Neural cell (in vitro differentiated cells): ENCODE measurements at regions not wholly inside any gene's neighbourhood (a gene's known extent, or its start where the extent isn't known, plus 50 kb on each side); places are given as distances from the start of the nearest gene placed in this dataset.
"Not testable (repeated sequence)": the region's sequence is repeated elsewhere in the genome, so short reads cannot be mapped to it uniquely, and the experiment has no call there.

Experiments
- H2AFZ ChIP-seq: fragments of 200-600, 300-800 bp; sonication (generic), shearing (Covaris generic); 2 replicates; pipeline ENCODE4 v1.6.0; 2014; ENCODE audit warnings: low read depth, mild to moderate bottlenecking, antibody characterized with exemption, low read length, moderate library complexity
- H3F3A ChIP-seq: fragments of 200-600 bp; shearing (Covaris generic); 2 replicates; pipeline ENCODE4 v1.6.1; 2016; ENCODE audit warnings: mild to moderate bottlenecking, moderate library complexity, mixed read lengths, antibody characterized with exemption, low read length; ENCODE audit not compliant: insufficient read depth, poor library complexity, severe bottlenecking
- H3K27ac ChIP-seq: fragments of 200-600, 300-800 bp; sonication (generic), shearing (Covaris generic); 2 replicates; pipeline ENCODE4 v1.5.1; 2014; ENCODE audit warnings: mild to moderate bottlenecking, low read length, moderate library complexity
- H3K27me3 ChIP-seq: fragments of 300-800, 200-600 bp; sonication (generic), shearing (Covaris generic); 2 replicates; pipeline ENCODE4 v1.6.0; 2014; ENCODE audit warnings: mild to moderate bottlenecking, low read depth, low read length, moderate library complexity; ENCODE audit not compliant: insufficient read depth
- H3K36me3 ChIP-seq: fragments of 300-800, 200-600 bp; sonication (generic), shearing (Covaris generic); 2 replicates; pipeline ENCODE4 v1.5.1; 2014; ENCODE audit warnings: mild to moderate bottlenecking, antibody characterized with exemption, low read length, moderate library complexity; ENCODE audit not compliant: insufficient read depth
- H3K4me2 ChIP-seq: fragments of 300-800, 200-600 bp; sonication (generic), shearing (Covaris generic); 2 replicates; pipeline ENCODE4 v1.6.0; 2014; ENCODE audit warnings: mild to moderate bottlenecking, low read length
- H3K4me3 ChIP-seq: fragments of 300-800, 200-600 bp; sonication (generic), shearing (Covaris generic); 2 replicates; pipeline ENCODE4 v1.5.1; 2014; ENCODE audit warnings: mild to moderate bottlenecking, low read length, moderate library complexity
- H3K79me2 ChIP-seq: fragments of 200-600 bp; shearing (Covaris generic); replicated peaks from 2 replicates; pipeline ENCODE4 v1.6.0; 2014; ENCODE audit warnings: mild to moderate bottlenecking, low read length, moderate library complexity; ENCODE audit not compliant: insufficient read depth
- H3K9ac ChIP-seq: fragments of 300-800, 200-600 bp; sonication (generic), shearing (Covaris generic); 2 replicates; pipeline ENCODE4 v1.6.1; 2016; ENCODE audit warnings: mild to moderate bottlenecking, low read length, mixed read lengths
- H3K9me2 ChIP-seq: fragments of 200-600 bp; shearing (Covaris generic); 2 replicates; pipeline ENCODE4 v1.6.1; 2016; ENCODE audit warnings: mild to moderate bottlenecking, low read length, mixed read lengths; ENCODE audit not compliant: insufficient read depth
- H3K9me3 ChIP-seq: fragments of 200-600, 300-800 bp; sonication (generic), shearing (Covaris generic); 2 replicates; pipeline ENCODE4 v1.6.1; 2016; ENCODE audit warnings: mild to moderate bottlenecking, mixed run types, low read length, moderate library complexity, mixed read lengths
- H4K20me1 ChIP-seq: fragments of 200-600 bp; shearing (Covaris generic); 2 replicates; pipeline ENCODE4 v1.6.1; 2016; ENCODE audit warnings: mild to moderate bottlenecking, mixed run types; ENCODE audit not compliant: insufficient read depth
- EP300 ChIP-seq: fragments of 450-650 bp; conservative IDR thresholded peaks from 2 replicates; pipeline ENCODE4 v1.6.1; 2014; ENCODE audit warnings: antibody characterized with exemption, mild to moderate bottlenecking, moderate library complexity; ENCODE audit not compliant: poor library complexity, severe bottlenecking
- EZH2 ChIP-seq: fragments of 200-600, 300-800 bp; shearing (Covaris generic), sonication (generic); IDR thresholded peaks from 2 replicates; pipeline ENCODE4 v1.6.1; 2014; ENCODE audit warnings: antibody characterized with exemption, low read length, borderline replicate concordance, mild to moderate bottlenecking; ENCODE audit not compliant: insufficient read depth, poor library complexity, severe bottlenecking
- MXI1 ChIP-seq: fragments of 450-650 bp; conservative IDR thresholded peaks from 2 replicates; pipeline ENCODE4 v1.6.1; 2014; ENCODE audit warnings: antibody characterized with exemption, mild to moderate bottlenecking; ENCODE audit not compliant: poor library complexity, severe bottlenecking
- POLR2AphosphoS5 ChIP-seq: IDR thresholded peaks from 2 replicates; pipeline ENCODE4 v1.6.1; 2012
- RAD21 ChIP-seq: fragments of 450-650 bp; conservative IDR thresholded peaks from 2 replicates; pipeline ENCODE4 v1.6.1; 2014; ENCODE audit warnings: antibody characterized with exemption, mild to moderate bottlenecking, moderate library complexity
- SMC3 ChIP-seq: fragments of 450-650 bp; conservative IDR thresholded peaks from 2 replicates; pipeline ENCODE4 v1.6.1; 2014; ENCODE audit warnings: antibody characterized with exemption, mild to moderate bottlenecking, moderate library complexity; ENCODE audit not compliant: poor library complexity
- TAF1 ChIP-seq: IDR thresholded peaks from 2 replicates; pipeline ENCODE4 v1.6.1; 2012; ENCODE audit warnings: low read depth
- TF ChIP-seq, protein P1 (sequence below): IDR thresholded peaks from 2 replicates; pipeline ENCODE4 v1.6.1; 2012; ENCODE audit warnings: borderline replicate concordance
- TF ChIP-seq, protein P2 (sequence below): fragments of 450-650 bp; IDR thresholded peaks from 2 replicates; pipeline ENCODE4 v1.5.1; 2014; ENCODE audit warnings: antibody characterized with exemption, mild to moderate bottlenecking, moderate library complexity; ENCODE audit not compliant: poor library complexity, severe bottlenecking

DNA sequence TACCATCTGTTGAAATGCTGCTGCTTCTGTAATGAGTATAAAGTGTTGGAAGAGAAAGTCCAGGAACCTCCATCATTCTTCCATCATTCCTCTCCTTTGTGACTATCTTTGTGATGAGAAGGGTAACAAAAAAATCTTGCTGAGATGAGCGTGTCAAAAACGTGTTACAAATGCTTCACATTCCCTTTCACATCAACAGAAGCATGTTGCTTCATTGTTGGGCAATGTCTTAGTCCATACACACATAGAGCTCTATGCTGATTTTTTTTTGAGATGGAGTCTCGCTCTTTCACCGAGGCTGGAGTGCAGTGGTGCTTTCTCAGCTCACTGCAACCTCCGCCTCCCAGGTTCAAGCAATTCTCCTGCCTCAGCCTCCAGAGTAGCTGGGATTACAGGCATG, 114.1 kb upstream of the ESR1 start:
- Histone ChIP-seq H3K4me3 (no peak overlapping the region), H3K36me3 (no peaks in the 10 kb centered on the region), H3K4me2 (no peak overlapping the region), H3K9me3 (no peaks in the 10 kb centered on the region), H3K27me3 (no peaks in the 10 kb centered on the region), H3K27ac (no peak overlapping the region), H3F3A (no peaks in the 10 kb centered on the region), H3K9ac (no peak overlapping the region), H3K9me2 (no peaks in the 10 kb centered on the region), H3K79me2 (no peaks in the 10 kb centered on the region), H4K20me1 (no peaks in the 10 kb centered on the region), H2AFZ (no peak overlapping the region)
- TF ChIP-seq TAF1 (no peak), SMC3 (no peak), EZH2 (no peak), MXI1 (no peak), POLR2AphosphoS5 (no peak), RAD21 (no peak), EP300 (no peak)
- TF ChIP-seq, protein P1, sequence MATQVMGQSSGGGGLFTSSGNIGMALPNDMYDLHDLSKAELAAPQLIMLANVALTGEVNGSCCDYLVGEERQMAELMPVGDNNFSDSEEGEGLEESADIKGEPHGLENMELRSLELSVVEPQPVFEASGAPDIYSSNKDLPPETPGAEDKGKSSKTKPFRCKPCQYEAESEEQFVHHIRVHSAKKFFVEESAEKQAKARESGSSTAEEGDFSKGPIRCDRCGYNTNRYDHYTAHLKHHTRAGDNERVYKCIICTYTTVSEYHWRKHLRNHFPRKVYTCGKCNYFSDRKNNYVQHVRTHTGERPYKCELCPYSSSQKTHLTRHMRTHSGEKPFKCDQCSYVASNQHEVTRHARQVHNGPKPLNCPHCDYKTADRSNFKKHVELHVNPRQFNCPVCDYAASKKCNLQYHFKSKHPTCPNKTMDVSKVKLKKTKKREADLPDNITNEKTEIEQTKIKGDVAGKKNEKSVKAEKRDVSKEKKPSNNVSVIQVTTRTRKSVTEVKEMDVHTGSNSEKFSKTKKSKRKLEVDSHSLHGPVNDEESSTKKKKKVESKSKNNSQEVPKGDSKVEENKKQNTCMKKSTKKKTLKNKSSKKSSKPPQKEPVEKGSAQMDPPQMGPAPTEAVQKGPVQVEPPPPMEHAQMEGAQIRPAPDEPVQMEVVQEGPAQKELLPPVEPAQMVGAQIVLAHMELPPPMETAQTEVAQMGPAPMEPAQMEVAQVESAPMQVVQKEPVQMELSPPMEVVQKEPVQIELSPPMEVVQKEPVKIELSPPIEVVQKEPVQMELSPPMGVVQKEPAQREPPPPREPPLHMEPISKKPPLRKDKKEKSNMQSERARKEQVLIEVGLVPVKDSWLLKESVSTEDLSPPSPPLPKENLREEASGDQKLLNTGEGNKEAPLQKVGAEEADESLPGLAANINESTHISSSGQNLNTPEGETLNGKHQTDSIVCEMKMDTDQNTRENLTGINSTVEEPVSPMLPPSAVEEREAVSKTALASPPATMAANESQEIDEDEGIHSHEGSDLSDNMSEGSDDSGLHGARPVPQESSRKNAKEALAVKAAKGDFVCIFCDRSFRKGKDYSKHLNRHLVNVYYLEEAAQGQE = no peak
- TF ChIP-seq, protein P2, sequence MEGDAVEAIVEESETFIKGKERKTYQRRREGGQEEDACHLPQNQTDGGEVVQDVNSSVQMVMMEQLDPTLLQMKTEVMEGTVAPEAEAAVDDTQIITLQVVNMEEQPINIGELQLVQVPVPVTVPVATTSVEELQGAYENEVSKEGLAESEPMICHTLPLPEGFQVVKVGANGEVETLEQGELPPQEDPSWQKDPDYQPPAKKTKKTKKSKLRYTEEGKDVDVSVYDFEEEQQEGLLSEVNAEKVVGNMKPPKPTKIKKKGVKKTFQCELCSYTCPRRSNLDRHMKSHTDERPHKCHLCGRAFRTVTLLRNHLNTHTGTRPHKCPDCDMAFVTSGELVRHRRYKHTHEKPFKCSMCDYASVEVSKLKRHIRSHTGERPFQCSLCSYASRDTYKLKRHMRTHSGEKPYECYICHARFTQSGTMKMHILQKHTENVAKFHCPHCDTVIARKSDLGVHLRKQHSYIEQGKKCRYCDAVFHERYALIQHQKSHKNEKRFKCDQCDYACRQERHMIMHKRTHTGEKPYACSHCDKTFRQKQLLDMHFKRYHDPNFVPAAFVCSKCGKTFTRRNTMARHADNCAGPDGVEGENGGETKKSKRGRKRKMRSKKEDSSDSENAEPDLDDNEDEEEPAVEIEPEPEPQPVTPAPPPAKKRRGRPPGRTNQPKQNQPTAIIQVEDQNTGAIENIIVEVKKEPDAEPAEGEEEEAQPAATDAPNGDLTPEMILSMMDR = no peak

DNA sequence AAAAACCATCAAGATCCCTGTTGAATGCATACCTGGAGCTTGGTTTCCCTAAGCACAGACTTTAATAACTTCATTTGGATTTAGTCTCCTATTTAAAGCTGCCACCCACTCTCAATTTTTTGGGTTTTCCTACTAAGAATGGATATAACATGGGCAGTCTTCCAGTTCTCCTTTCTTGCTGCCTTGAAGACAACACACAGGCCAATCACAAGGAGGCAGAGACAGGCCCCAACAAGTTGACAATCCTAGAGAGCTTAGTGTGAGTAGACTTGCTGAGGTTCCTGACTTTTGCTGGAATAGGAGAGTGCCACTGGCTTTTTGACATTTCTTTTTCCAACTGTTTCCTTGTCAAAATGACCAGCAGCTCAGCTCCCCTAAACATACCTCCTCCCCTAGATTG, 112.3 kb upstream of the ESR1 start:
- no peaks in the 10 kb centered on the region for H3K79me2 ChIP-seq
- TF ChIP-seq RAD21 = no peak
- TF ChIP-seq POLR2AphosphoS5 = no peak
- TF ChIP-seq, protein P1 = no peak
- TF ChIP-seq EP300 = no peak
- no peak for TF ChIP-seq EZH2
- no peak for TF ChIP-seq SMC3
- no peak for TF ChIP-seq MXI1
- TF ChIP-seq, protein P2 = no peak
- TF ChIP-seq TAF1 = no peak
- no peaks in the 10 kb centered on the region for H3K9me2 ChIP-seq
- H3K9me3 ChIP-seq = no peaks in the 10 kb centered on the region
- no peaks in the 10 kb centered on the region for H4K20me1 ChIP-seq
- H2AFZ ChIP-seq = no peak overlapping the region
- H3K9ac ChIP-seq = no peak overlapping the region
- H3K4me3 ChIP-seq = no peak overlapping the region
- H3K27me3 ChIP-seq = no peaks in the 10 kb centered on the region
- H3K36me3 ChIP-seq = no peaks in the 10 kb centered on the region
- no peak overlapping the region for H3K4me2 ChIP-seq
- no peaks in the 10 kb centered on the region for H3F3A ChIP-seq
- no peak overlapping the region for H3K27ac ChIP-seq

DNA sequence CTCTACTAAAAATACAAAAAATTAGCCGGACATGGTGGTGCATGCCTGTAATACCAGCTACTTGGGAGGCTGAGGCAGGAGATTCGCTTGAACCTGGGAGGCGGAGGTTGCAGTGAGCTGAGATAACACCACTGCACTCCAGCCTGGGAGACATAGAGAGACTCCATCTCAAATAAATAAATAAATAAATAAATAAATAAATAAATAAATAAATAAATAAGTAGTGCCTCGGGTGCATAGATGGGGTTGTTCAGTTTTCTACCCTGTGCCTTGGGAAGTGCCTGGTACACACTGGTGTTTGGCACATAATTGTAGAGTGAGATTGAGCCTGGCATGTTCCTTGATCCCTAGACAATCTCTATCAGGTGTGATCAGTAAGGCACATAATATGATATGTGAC, 111.2 kb upstream of the ESR1 start:
- not testable (repeated sequence) for H3K4me2 ChIP-seq, H3F3A ChIP-seq, H3K36me3 ChIP-seq, H3K79me2 ChIP-seq, H3K27ac ChIP-seq, H4K20me1 ChIP-seq, H3K9me2 ChIP-seq, H2AFZ ChIP-seq, H3K27me3 ChIP-seq, H3K9ac ChIP-seq, H3K4me3 ChIP-seq, H3K9me3 ChIP-seq
